ENCODE measurements at regions not wholly inside any gene's neighbourhood (a gene's known extent, or its start where the extent isn't known, plus 50 kb on each side); places are given as distances from the start of the nearest gene placed in this dataset.

DNA sequence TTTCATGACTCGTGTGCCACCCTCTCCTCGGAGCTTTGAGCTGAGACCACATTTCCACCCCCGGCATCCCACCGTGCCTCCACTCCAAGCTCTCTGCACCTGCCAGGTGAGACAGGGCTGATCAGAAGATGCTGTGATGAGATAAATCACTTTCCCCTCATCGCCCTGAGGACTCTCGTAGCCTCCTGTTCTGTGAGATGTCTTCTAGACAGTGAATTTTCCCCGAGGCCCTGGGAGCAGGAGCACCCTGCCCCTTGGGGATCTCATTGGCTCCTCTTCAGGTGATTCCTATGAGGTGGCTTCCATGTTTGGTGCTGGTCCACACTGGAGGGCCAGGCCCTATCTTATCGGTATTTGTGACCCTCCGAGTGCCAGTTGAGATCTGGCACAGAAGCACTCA is 154.0 kb upstream of the TSHZ3 start:
- TF ChIP-seq POU2F2 (IDR thresholded peaks at IDR 0.05; ENCODE audit: low read depth, low read length), result no peak
- TF ChIP-seq POLR2AphosphoS5 (IDR thresholded peaks at IDR 0.05; ENCODE audit: low read depth, low read length), result no peak
- no peak for TF ChIP-seq POLR2A (IDR thresholded peaks at IDR 0.05; ENCODE audit: low read depth, low read length)
- TF ChIP-seq SPI1 (IDR thresholded peaks at IDR 0.05; ENCODE audit: low read depth, low read length), result no peak
- TF ChIP-seq TAF1 (IDR thresholded peaks at IDR 0.05; ENCODE audit: low read depth, low read length), result no peak
- no peak for TF ChIP-seq PAX5 (IDR thresholded peaks at IDR 0.05; ENCODE audit: insufficient read depth, low read length, severe bottlenecking)
